Mesenteric fat pad (tissue), 1 donor: ENCODE measurements at regions not wholly inside any gene's neighbourhood (a gene's known extent, or its start where the extent isn't known, plus 50 kb on each side); places are given as distances from the start of the nearest gene placed in this dataset.

Experiments
- DNase-seq: peaks from one replicate; pipeline ENCODE4 v3.0.0-alpha.2; 2020; ENCODE audit warnings: low spot score
- donor health status: DM: yes; HTN: yes; CAD: no.

DNA sequence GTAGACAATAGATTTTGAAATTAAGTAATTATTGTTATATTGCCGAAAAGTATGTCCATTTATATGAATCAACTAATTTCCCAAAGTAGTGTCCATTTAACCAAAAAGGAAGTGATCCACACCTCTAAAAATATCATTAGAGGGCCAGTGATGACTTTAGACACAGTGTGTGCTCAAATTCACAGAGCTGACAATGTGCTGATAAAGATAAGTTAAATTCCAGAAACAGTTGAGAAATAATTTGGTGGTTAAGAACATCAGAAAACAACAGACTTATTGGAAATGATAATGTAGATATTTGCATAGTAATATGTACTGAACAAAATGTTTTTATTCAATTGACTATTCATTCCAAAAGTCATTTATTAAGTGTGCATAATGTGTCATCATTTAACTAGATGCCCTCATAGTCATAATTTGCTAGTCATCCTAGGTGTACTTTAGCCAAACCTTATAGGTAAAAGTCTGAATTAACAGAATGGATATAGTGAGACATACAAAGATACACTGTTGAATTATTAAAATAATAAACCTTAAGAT is 230.2 kb upstream of the ADAMTS9 start:
- no peak for DNase-seq

DNA sequence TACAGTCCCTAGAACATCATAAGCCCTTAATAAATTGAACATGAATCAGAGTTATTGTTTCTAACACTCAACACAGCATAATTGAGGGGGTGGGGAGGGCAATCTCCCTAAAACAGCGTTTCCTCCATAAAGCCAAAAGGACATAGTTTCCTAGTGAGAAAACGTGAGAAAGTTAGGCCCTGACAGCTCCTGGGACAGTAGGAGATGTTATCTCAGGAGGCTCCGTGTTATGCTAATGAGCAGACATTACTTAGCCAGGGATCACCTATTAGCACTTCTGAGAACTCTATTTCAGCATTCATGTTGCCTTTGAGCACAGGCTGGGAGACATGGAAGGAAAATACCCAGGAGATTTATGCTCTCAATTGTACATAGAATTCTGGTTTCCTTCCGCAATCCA is 229.1 kb upstream of the ADAMTS9 start:
- DNase-seq, result no peak

- DNase-seq, result no peak
Observed at GRCh38 chr3:64916192-64916798, 228.5 kb upstream of the ADAMTS9 start.

GRCh38 chr3:64915778-64916177 is 228.0 kb upstream of the ADAMTS9 start:
- DNase-seq, result no peak

DNA sequence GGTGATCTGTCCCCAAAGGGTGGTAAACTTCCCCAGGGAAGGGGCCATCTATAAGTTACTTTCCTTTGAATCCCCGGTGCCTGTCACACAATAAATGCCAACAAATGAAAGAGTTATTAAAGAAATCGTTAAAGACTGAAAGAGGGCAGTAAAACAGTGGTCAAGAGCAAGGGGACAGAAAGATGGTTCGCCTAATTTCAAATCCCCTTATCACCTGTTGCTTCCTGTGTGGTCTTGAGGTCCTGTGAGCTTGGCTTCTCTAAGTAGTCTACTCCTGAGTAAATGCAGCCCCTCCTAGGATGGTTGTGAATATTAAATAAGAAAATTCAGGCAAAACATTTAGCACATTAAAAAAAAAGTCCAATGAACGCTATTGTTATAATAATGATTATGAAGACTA is 225.7 kb upstream of the ADAMTS9 start:
- DNase-seq, result no peak

DNA sequence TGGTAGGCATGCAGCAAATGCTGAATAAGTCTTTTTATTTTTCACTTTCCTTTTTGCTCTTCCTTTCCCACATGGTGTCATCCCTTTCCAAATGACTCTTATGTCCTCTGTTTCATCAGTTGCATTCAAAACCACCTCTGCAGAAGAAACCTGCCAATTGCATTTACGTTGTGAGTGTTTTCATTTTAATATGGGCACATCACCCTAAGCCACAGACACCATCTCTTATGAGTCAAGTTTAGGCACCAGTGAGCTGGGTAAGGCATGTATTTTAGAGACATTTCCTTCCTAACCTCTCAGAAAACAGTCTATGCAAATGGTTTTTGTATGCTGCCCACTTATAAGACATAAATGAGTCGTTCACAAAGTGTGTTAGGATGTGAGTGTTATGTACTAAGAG is 223.3 kb upstream of the ADAMTS9 start:
- DNase-seq, result no peak

GRCh38 chr3:64909757-64910467 is 222.1 kb upstream of the ADAMTS9 start:
- DNase-seq, result no peak

DNA sequence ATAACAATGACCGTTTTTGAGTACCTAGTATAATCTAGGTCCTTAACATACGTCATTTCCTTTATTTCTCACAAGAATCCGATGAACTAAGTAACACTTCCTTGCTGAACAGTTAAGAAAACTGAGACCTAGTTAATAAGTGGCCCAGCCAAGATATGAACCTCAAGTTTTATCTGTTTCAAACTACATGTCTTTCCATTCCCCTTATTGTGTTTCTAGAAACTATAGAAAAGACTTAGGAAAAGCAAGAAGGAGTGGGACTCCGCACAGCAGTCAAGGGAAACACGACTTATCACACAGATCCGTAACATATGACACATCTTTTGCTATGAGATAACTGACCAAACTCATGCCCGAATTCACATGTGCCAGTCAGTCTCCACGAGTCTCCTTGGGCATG is 221.2 kb upstream of the ADAMTS9 start:
- DNase-seq, result no peak

DNA sequence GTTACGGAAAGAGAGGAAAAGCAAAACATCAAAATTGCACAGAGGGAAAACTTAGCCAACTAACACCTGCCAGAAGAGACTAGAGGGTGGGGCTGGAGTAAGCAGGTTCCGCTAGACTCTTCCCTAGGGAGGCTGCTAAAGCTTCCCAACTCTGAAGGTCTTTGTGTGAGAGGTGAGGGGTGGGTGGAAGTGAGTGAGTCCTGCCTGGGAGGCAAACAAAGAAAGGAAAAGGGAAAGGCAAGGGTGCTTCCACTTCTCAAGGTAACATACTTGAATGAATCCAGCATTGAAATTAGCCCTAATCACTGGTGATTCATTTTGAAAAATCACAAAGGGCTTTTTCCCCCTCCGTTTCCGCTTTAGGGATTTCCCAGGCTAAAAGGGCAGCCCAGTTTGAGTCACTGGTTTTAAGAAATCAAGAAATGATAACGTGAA is 220.5 kb upstream of the ADAMTS9 start:
- DNase-seq, result no peak

DNA sequence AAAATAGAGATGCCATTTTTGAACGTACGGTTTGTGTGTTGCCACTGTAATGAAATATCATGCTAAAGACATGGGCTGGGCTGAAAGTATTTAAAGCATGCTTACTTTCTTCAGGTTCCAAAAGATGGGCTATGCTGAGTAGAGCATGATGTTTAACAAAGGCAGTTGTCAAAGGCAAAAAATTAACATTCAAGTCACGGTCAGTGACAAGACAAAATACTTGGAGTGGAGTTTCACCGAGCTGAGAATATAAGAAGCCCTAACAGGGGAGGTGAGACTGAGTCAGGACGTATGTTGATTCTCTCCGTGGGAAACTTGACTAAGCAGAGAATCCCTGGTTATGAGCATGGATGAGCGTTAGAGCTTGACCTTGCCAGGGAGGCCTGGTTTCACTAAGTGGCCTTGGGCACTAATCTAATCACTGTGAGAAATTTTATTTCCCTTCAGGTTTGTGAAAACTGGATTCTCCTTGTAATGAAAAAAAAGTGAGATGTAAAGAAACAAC is 218.2 kb upstream of the ADAMTS9 start:
- no peak for DNase-seq

DNA sequence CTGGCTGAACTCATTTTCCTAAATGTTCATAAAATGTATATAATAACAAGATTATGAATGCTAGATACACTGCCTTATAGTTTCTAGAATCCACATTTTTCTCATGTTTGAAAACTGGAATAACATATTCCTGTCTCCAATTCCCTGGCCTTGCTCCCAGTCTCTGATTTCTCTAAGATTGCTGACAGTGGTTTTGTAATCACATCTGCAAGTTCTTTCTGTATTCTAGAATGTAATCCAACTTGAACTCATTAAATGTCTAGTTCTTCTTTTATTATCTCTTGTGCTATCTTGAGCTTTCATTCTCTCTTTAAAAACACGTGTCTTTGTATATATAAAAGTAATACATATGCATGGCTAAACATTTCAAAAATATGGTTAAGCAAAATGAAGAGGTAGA is 215.2 kb upstream of the ADAMTS9 start:
- no peak for DNase-seq

DNA sequence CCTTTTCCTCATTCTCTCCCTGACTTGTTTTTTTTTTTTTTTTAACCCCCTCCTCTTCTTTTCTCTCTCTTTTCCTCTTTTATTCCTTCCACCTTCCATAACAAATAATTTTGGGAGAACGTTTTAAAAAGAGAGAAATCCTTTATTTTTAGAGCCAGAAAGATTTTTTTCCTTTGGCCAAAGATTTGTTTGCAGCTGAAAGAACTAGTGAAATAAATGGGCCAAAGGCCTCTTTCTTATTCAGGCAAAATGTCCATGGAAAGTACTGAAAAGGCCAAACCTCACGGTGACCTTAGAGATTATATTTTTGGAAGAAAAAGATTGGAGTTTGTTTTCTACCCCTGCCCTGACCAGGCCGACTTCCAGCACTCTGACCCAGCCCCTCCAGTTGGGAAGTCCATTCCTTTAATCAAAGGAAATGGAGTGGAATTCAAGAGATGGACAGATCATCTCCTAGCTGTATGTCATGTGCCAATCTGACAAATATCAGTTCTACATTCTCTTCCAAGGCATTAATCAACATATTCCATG is 214.3 kb upstream of the ADAMTS9 start:
- no peak for DNase-seq

DNA sequence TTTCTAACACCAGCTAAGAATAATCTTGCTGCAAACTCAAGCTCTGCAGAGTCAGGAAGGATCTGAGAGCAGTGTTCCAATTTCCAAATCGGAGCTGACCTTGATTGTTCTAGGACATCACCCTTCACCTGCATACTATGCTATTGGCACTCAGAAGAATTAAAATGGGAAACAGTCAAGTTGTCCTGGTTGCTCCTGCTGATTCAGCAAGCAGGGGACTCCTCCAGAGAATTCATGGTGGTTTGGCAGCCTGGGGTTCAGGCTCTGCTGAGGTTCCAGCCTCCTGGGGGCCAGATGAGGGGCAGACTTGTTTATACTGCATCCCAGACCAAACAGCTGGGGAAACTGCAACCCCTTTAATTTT is 213.7 kb upstream of the ADAMTS9 start:
- no peak for DNase-seq

DNA sequence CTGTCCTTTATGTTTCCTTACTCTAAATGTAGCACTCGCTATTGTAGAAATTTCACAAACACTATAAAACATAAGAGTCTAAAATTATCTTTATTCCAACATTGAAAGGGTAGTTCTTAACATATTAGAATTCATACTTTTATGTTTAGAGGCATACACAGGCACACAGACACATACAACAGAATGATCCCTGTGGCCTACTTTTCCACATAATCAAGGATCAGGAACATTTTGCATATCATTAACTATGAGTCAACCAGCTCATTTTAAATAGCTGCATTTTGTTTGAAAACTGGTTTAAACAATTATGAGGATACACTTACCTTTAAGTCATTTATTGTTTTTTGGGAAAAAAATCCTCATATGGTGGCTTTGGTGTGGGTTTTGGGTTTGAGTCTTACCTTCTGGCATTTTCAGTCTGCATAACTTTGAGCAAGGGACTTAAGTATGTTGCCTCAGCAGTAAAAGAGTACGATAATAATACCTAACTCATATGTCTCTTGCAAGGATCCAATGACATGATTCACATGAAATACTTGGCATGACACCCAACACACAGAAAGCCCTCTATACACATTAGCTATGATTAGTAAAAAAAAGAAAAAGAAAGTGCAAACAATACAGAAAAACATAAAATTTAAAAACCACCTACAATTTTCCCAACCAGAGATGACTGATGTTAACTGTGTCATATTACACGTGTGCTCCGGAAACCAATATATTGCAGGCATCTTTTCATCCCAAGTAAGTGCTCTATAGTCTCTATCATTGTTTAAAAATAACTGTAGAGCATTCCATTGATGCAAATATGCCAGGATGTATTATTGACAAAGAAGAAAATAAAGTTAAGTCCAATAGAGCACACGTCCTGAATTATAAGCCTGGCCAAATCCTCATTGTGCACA is 213.1 kb upstream of the ADAMTS9 start:
- DNase-seq, result no peak

GRCh38 chr3:64900156-64900555 is 212.4 kb upstream of the ADAMTS9 start:
- DNase-seq, result no peak

DNA sequence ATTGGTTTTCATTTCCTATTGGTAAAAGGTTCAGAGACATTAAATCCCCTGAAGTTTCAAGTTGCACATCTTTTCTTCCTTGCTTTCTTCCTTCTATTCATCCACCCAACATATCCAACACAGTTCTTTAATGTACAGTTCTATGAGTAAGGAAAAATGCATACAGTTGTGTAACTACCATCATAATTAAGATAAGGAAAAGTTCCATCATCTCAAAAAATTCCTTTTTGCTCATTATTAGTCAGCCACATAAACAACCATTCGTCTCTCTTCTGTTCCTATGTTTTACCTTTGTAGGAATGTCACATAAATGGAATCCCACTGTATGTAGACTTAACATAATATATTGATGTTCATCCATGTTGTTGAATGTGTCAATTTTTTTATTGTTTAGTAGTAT is 211.1 kb upstream of the ADAMTS9 start:
- no peak for DNase-seq

GRCh38 chr3:64895991-64896895 is 208.4 kb upstream of the ADAMTS9 start:
- no peak for DNase-seq

- no peak for DNase-seq
Observed at GRCh38 chr3:64895106-64895990, 207.5 kb upstream of the ADAMTS9 start.

DNA sequence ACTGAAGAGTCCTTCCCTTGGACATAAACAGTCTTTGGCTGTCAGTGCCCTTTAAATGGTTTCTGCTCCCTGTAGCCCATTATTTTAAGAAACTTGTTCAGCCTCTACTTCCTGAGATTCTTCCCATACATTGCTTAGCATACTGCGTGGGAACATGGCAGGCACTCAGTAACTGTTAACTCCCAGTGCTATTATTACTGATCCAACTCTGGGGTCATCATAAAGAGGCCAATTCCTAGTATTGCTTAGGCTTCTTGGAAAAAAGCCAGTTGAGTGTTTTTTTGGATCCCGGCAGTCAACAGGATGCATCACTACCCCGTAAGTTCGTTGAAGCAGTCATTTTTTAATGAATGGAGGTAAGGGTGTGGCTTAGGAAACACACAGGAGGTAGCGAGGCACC is 206.2 kb upstream of the ADAMTS9 start:
- no peak for DNase-seq
